ENCODE measurements at regions not wholly inside any gene's neighbourhood (a gene's known extent, or its start where the extent isn't known, plus 50 kb on each side); places are given as distances from the start of the nearest gene placed in this dataset.

DNA sequence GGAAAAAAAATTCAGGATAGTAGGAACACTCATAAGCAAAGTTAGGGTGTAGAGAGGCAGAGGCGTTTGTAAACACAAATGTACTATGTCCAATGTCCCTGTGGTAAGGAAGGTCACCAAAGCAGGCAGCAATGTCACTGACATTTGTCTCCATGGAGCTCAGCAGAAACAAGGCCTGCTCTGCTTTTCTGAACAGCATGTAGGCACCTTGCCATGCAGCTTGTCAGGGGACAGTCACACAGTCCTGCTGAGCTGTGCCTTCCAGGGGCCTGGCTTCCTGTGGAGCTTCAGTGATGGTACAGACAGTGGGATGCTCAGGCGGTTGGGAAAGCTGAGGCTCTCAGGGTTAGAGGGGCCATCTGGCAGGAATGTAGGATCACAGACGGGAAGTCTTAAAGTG, 74.5 kb upstream of the HS3ST1 start:
- WGBS (ENCODE audit: insufficient coverage) = 89% methylated on average over 3 of the region's 3 CpGs
- intact Hi-C loops (cut with micrococcal nuclease) = loop anchor here in 1 of 2 donors (10.0 kb wide), 1 partner anchor 68 kb away; no protein-coding TSS in a partner anchor
- Mint-ChIP-seq H3K4me1 (no peaks in the 10 kb centered on the region), H3K27me3 (ENCODE audit: low read depth in 3 of 3) (peaks cover 0 to 2% (median 0%) of the 10 kb centered on the region in 3 donors), H3K9me3 (peaks cover 0 to 6% (median 3%) of the 10 kb centered on the region in 7 donors), H3K36me3 (no peaks in the 10 kb centered on the region), H3K4me3 (no peak overlapping the region), H3K27ac (peak overlapping the region in 1 of 7 donors; percentile 66)
- Histone ChIP-seq H3K27ac (ENCODE audit: low read depth in 1 of 2, low read length in 2 of 2) (no peak overlapping the region), H3K4me3 (replicated peaks in 1 of 3; ENCODE audit: low read depth in 2 of 3, low read length in 3 of 3) (no peak overlapping the region), H3K4me1 (ENCODE audit: control insufficient read depth in 1 of 2, insufficient read depth in 2 of 2, low read length in 2 of 2) (no peaks in the 10 kb centered on the region), H3K9me3 (replicated peaks in 1 of 2; ENCODE audit: control insufficient read depth in 1 of 2, insufficient read depth in 1 of 2, low read length in 2 of 2) (no peaks in the 10 kb centered on the region), H3K79me2 (ENCODE audit: insufficient read depth, low read length) (no peaks in the 10 kb centered on the region), H4K20me1 (ENCODE audit: insufficient read depth, low read length) (no peaks in the 10 kb centered on the region), H3K36me3 (replicated peaks in 1 of 2; ENCODE audit: control insufficient read depth in 1 of 2, insufficient read depth in 2 of 2, low read length in 2 of 2) (no peaks in the 10 kb centered on the region), H3K9ac (ENCODE audit: insufficient read depth, low read length, poor library complexity, severe bottlenecking) (no peak overlapping the region), H3K4me2 (replicated peaks; ENCODE audit: extremely low read depth, low read length, poor library complexity, severe bottlenecking) (no peak overlapping the region), H3K27me3 (ENCODE audit: control insufficient read depth in 2 of 2, insufficient read depth in 2 of 2, low read length in 2 of 2) (no peaks in the 10 kb centered on the region), H2AFZ (ENCODE audit: insufficient read depth, low read depth, low read length, poor library complexity, severe bottlenecking) (no peak overlapping the region)
- TF ChIP-seq, protein P1, sequence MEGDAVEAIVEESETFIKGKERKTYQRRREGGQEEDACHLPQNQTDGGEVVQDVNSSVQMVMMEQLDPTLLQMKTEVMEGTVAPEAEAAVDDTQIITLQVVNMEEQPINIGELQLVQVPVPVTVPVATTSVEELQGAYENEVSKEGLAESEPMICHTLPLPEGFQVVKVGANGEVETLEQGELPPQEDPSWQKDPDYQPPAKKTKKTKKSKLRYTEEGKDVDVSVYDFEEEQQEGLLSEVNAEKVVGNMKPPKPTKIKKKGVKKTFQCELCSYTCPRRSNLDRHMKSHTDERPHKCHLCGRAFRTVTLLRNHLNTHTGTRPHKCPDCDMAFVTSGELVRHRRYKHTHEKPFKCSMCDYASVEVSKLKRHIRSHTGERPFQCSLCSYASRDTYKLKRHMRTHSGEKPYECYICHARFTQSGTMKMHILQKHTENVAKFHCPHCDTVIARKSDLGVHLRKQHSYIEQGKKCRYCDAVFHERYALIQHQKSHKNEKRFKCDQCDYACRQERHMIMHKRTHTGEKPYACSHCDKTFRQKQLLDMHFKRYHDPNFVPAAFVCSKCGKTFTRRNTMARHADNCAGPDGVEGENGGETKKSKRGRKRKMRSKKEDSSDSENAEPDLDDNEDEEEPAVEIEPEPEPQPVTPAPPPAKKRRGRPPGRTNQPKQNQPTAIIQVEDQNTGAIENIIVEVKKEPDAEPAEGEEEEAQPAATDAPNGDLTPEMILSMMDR (IDR thresholded peaks at IDR 0.05) = no peak
- DNase-seq = no peak

DNA sequence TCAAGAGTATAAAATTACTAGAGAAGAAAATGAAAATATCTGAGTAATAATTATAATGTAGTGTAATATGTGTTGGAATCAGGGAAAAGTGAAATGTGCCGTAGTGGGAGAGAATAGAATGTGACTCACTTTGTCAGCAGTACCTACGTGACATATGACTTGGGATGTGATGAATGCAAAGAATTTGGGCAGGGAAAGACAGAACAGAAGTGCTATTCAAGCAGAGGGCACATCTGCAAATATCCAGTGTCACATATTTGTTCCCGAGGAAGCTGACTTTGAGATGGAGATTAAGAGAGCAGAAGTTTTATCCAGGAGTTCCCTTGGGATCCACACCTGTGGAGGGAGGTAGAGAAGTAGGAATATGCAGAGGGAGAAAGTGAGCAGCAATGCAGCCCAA, 69.3 kb upstream of the HS3ST1 start:
- Histone ChIP-seq H3K27ac (ENCODE audit: low read depth in 1 of 2, low read length in 2 of 2) (no peak overlapping the region), H3K4me2 (replicated peaks; ENCODE audit: extremely low read depth, low read length, poor library complexity, severe bottlenecking) (no peak overlapping the region), H4K20me1 (ENCODE audit: insufficient read depth, low read length) (no peaks in the 10 kb centered on the region), H2AFZ (ENCODE audit: insufficient read depth, low read depth, low read length, poor library complexity, severe bottlenecking) (no peak overlapping the region), H3K9ac (ENCODE audit: insufficient read depth, low read length, poor library complexity, severe bottlenecking) (no peak overlapping the region), H3K9me3 (replicated peaks in 1 of 2; ENCODE audit: control insufficient read depth in 1 of 2, insufficient read depth in 1 of 2, low read length in 2 of 2) (no peaks in the 10 kb centered on the region), H3K4me1 (ENCODE audit: control insufficient read depth in 1 of 2, insufficient read depth in 2 of 2, low read length in 2 of 2) (peaks cover 3 to 9% of the 10 kb centered on the region in 2 donors), H3K36me3 (replicated peaks in 1 of 2; ENCODE audit: control insufficient read depth in 1 of 2, insufficient read depth in 2 of 2, low read length in 2 of 2) (no peaks in the 10 kb centered on the region), H3K27me3 (ENCODE audit: control insufficient read depth in 2 of 2, insufficient read depth in 2 of 2, low read length in 2 of 2) (no peaks in the 10 kb centered on the region), H3K79me2 (ENCODE audit: insufficient read depth, low read length) (no peaks in the 10 kb centered on the region), H3K4me3 (replicated peaks in 1 of 3; ENCODE audit: low read depth in 2 of 3, low read length in 3 of 3) (no peak overlapping the region)
- no peak overlapping the region for H3K27ac Mint-ChIP-seq
- 100% methylated on average over 3 of the region's 3 CpGs for WGBS (ENCODE audit: insufficient coverage)
- DNase-seq = no peak
- intact Hi-C loops (cut with micrococcal nuclease) = no loop called here
- H3K9me3 Mint-ChIP-seq = peaks cover 0 to 6% (median 3%) of the 10 kb centered on the region in 7 donors
- TF ChIP-seq, protein P1 (IDR thresholded peaks at IDR 0.05) = no peak
- H3K27me3 Mint-ChIP-seq (ENCODE audit: low read depth in 3 of 3) = peaks cover 0 to 3% (median 0%) of the 10 kb centered on the region in 3 donors
- no peaks in the 10 kb centered on the region for H3K36me3 Mint-ChIP-seq
- peaks cover 21% of the 10 kb centered on the region for H3K4me1 Mint-ChIP-seq
- H3K4me3 Mint-ChIP-seq = no peak overlapping the region
